HG03342 (cell line): ENCODE measurements at regions not wholly inside any gene's neighbourhood (a gene's known extent, or its start where the extent isn't known, plus 50 kb on each side); places are given as distances from the start of the nearest gene placed in this dataset.

Source experiments
- ATAC-seq: cut with Tn5 transposase; IDR thresholded peaks from one replicate; pipeline ENCODE4 v1.9.1; 2021; ENCODE audit warnings: mild to moderate bottlenecking, moderate library complexity; ENCODE audit not compliant: unreplicated experiment

GRCh38 chr17:79455636-79456035 is 155.2 kb downstream of the RBFOX3 start:
- no peak for ATAC-seq

GRCh38 chr17:79454826-79455225 is 156.0 kb downstream of the RBFOX3 start:
- ATAC-seq, result no peak

- ATAC-seq, result no peak
These were observed 157.4 kb downstream of the RBFOX3 start for GRCh38 chr17:79453481-79453880.

GRCh38 chr17:79452706-79453105 is 158.1 kb downstream of the RBFOX3 start:
- no peak for ATAC-seq

- ATAC-seq, result no peak
These were observed 159.7 kb downstream of the RBFOX3 start for GRCh38 chr17:79451167-79451566.

- ATAC-seq, result no peak
These were observed 164.3 kb downstream of the RBFOX3 start for GRCh38 chr17:79446399-79447009.

GRCh38 chr17:79444198-79444597 is 166.7 kb downstream of the RBFOX3 start:
- ATAC-seq, result no peak

- ATAC-seq, result no peak
These were observed 167.8 kb downstream of the RBFOX3 start for GRCh38 chr17:79443026-79443425.

- no peak for ATAC-seq
These were observed 169.3 kb downstream of the RBFOX3 start for GRCh38 chr17:79441356-79442160.

- ATAC-seq, result no peak
These were observed 170.6 kb downstream of the RBFOX3 start for GRCh38 chr17:79440251-79440650.

- ATAC-seq, result no peak
These were observed 171.4 kb downstream of the RBFOX3 start for GRCh38 chr17:79439493-79439892.

GRCh38 chr17:79438546-79439334 is 172.1 kb downstream of the RBFOX3 start:
- no peak for ATAC-seq

- ATAC-seq, result no peak
These were observed 172.8 kb downstream of the RBFOX3 start for GRCh38 chr17:79438058-79438457.

GRCh38 chr17:79437081-79437480 is 173.8 kb downstream of the RBFOX3 start:
- ATAC-seq, result no peak

- no peak for ATAC-seq
These were observed 174.9 kb downstream of the RBFOX3 start for GRCh38 chr17:79435962-79436361.

GRCh38 chr17:79435296-79435695 is 175.6 kb downstream of the RBFOX3 start:
- no peak for ATAC-seq

- no peak for ATAC-seq
These were observed 176.6 kb downstream of the RBFOX3 start for GRCh38 chr17:79434215-79434614.

GRCh38 chr17:79433379-79433778 is 177.5 kb downstream of the RBFOX3 start:
- no peak for ATAC-seq

- ATAC-seq, result no peak
These were observed 179.7 kb downstream of the RBFOX3 start for GRCh38 chr17:79431175-79431574.

- no peak for ATAC-seq
These were observed 180.9 kb downstream of the RBFOX3 start for GRCh38 chr17:79429864-79430494.

- ATAC-seq, result no peak
These were observed 181.9 kb downstream of the RBFOX3 start for GRCh38 chr17:79428988-79429387.
